ENCODE measurements at regions not wholly inside any gene's neighbourhood (a gene's known extent, or its start where the extent isn't known, plus 50 kb on each side); places are given as distances from the start of the nearest gene placed in this dataset.

GRCh38 chr6:105838171-105838570, 248.0 kb upstream of the PRDM1 start:
- TF ChIP-seq CEBPB (IDR thresholded peaks at IDR 0.05) (no peak), MYC (IDR thresholded peaks at IDR 0.05; ENCODE audit: borderline replicate concordance, low read length) (no peak), MAX (IDR thresholded peaks at IDR 0.05) (no peak)
